ENCODE measurements at regions not wholly inside any gene's neighbourhood (a gene's known extent, or its start where the extent isn't known, plus 50 kb on each side); places are given as distances from the start of the nearest gene placed in this dataset.

GRCh38 chr4:123535037-123535748 lies 138.6 kb downstream of the SPRY1 start:
- TF ChIP-seq CTCF (IDR thresholded peaks at IDR 0.05 in 8 of 11, conservative IDR thresholded peaks at IDR 0.05 in 3 of 11) (no peak), POLR2A (IDR thresholded peaks at IDR 0.05) (no peak)
